ENCODE measurements at regions not wholly inside any gene's neighbourhood (a gene's known extent, or its start where the extent isn't known, plus 50 kb on each side); places are given as distances from the start of the nearest gene placed in this dataset.

- TF ChIP-seq CTCF (IDR thresholded peaks at IDR 0.05), result no peak
- 88% methylated on average over 4 of the region's 4 CpGs for WGBS, 2 donors
- no peak for FAIRE-seq
- H3K36me3 ChIP-seq, result no peaks in the 10 kb centered on the region
- no peaks in the 10 kb centered on the region for H3K27me3 ChIP-seq
- ATAC-seq, result no peak
- H3K27ac ChIP-seq, result no peak overlapping the region
- H3K9me3 ChIP-seq, result no peaks in the 10 kb centered on the region
- no peaks in the 10 kb centered on the region for H3K4me1 ChIP-seq
- H3K4me3 ChIP-seq, result no peak overlapping the region
- intact Hi-C loops (cut with DNase I), result no loop called here
- no peak for DNase-seq
These were observed 173.1 kb upstream of the NYAP2 start for GRCh38 chr2:225226441-225226840.

- no peak overlapping the region for H3K27ac ChIP-seq
- no peak for ATAC-seq
- no peaks in the 10 kb centered on the region for H3K27me3 ChIP-seq
- intact Hi-C loops (cut with DNase I), result no loop called here
- no peak for TF ChIP-seq CTCF (IDR thresholded peaks at IDR 0.05)
- no peaks in the 10 kb centered on the region for H3K9me3 ChIP-seq
- no peaks in the 10 kb centered on the region for H3K4me1 ChIP-seq
- no peak overlapping the region for H3K4me3 ChIP-seq
- FAIRE-seq, result no peak
- DNase-seq, result no peak
- H3K36me3 ChIP-seq, result no peaks in the 10 kb centered on the region
These were observed 176.2 kb upstream of the NYAP2 start for GRCh38 chr2:225223301-225223700.

- no peak for ATAC-seq
- H3K4me3 ChIP-seq, result no peak overlapping the region
- H3K9me3 ChIP-seq, result no peaks in the 10 kb centered on the region
- H3K36me3 ChIP-seq, result no peaks in the 10 kb centered on the region
- H3K4me1 ChIP-seq, result no peaks in the 10 kb centered on the region
- 60 to 78% methylated on average over 3 of the region's 3 CpGs for whole genome bisulfite sequencing, 2 donors
- no peak overlapping the region for H3K27ac ChIP-seq
- no peak for DNase-seq
- FAIRE-seq, result no peak
- intact Hi-C loops (cut with DNase I), result no loop called here
- no peaks in the 10 kb centered on the region for H3K27me3 ChIP-seq
- TF ChIP-seq CTCF (IDR thresholded peaks at IDR 0.05), result no peak
These were observed 165.2 kb upstream of the DOCK10 start for GRCh38 chr2:225207471-225207870.

GRCh38 chr2:225207043-225207442, 164.8 kb upstream of the DOCK10 start:
- no peak overlapping the region for H3K4me3 ChIP-seq
- H3K4me1 ChIP-seq, result no peaks in the 10 kb centered on the region
- no peak for FAIRE-seq
- no peak for TF ChIP-seq CTCF (IDR thresholded peaks at IDR 0.05)
- no peak overlapping the region for H3K27ac ChIP-seq
- no peak for DNase-seq
- H3K36me3 ChIP-seq, result no peaks in the 10 kb centered on the region
- no peaks in the 10 kb centered on the region for H3K27me3 ChIP-seq
- no peaks in the 10 kb centered on the region for H3K9me3 ChIP-seq
- intact Hi-C loops (cut with DNase I), result no loop called here
- 78 to 85% methylated on average over 1 of the region's 1 CpG for WGBS, 2 donors
- no peak for ATAC-seq

- DNase-seq (no peak), ATAC-seq (no peak), FAIRE-seq (no peak)
- H3K36me3 ChIP-seq, result no peaks in the 10 kb centered on the region
- intact Hi-C loops (cut with DNase I), result no loop called here
- H3K4me1 ChIP-seq, result no peaks in the 10 kb centered on the region
- TF ChIP-seq CTCF (IDR thresholded peaks at IDR 0.05), result no peak
- H3K27me3 ChIP-seq, result no peaks in the 10 kb centered on the region
- H3K9me3 ChIP-seq, result no peaks in the 10 kb centered on the region
- H3K27ac ChIP-seq, result no peak overlapping the region
- H3K4me3 ChIP-seq, result no peak overlapping the region
- 88 to 90% methylated on average over 1 of the region's 1 CpG for WGBS, 2 donors
These were observed 154.3 kb upstream of the DOCK10 start for GRCh38 chr2:225196579-225196978.
